IPS DF 19.7 (cell line): ENCODE measurements at regions not wholly inside any gene's neighbourhood (a gene's known extent, or its start where the extent isn't known, plus 50 kb on each side); places are given as distances from the start of the nearest gene placed in this dataset.

Source experiments
- DNase-seq: peaks from one replicate; pipeline ENCODE4 v3.0.0-alpha.2; 2013; ENCODE audit warnings: low read depth, low spot score

DNA sequence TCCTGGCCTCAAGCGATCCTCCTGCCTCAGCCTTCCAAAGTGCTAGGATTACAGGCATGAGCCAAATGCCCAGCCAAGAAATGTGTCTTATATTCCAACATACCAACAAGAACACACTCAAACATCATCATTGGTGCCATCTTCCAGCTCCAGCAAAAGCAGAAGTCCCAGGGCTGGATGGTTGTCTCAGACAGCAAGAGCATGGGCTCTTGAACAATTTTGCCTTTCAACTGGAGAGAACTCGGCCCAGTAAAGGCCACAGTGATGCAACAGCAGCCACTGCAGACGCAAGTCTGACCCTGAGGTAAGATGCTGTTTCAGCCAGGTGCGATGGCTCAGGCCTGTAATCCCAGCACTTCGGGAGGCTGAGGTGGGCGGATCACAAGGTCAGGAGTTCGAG, 52.8 kb upstream of the NFE2L3 start:
- no peak for DNase-seq

DNA sequence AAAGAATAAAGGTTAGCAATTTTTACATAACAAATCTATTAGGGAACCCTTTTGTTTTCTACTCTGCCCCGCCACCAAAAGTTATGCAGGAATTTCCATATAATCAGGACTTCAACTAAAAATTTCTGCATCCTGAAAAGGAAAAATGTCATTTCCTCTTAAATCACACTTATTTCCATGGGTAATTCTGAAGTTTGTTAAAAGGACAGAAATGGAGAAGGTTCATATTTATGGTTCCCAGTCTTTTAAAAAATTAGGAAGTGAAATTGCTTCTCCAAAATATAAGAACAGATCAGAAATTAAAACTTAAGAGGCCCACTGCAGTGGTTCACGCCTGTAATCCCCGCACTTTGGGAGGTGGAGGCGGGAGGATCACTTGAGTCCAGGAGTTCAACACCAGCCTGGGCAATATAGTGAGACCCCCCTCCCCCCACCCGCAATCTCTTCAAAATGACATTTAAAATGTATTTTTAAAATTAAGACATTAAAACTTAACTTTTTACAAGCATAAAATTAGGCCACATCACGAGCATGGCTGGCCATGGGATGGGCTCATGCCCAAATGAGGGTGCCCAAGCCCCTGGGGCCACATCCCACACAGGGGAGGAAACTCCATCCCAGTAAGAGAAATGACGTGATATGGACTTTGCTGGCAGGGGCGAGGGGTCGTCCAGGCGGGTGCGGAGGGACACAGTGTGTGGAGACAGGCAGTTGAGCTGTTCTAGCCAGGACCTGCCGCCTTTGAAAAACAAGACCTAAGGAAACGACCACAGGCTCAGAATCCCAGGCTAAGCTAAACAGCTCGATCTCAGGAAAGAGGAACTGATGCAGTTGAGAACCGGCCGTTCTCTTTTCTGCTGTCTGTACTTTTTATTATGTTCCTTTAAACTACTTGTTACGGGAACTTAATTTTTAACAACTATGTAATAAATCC, 51.3 kb upstream of the NFE2L3 start:
- no peak for DNase-seq

GRCh38 chr7:26101361-26102151, 50.4 kb upstream of the NFE2L3 start:
- DNase-seq = no peak

- no peak for DNase-seq
Measured at GRCh38 chr7:26102176-26102575, 49.8 kb upstream of the NFE2L3 start.
